HG02938 (cell line): ENCODE measurements at regions not wholly inside any gene's neighbourhood (a gene's known extent, or its start where the extent isn't known, plus 50 kb on each side); places are given as distances from the start of the nearest gene placed in this dataset.

Source experiments
- ATAC-seq: cut with Tn5 transposase; IDR thresholded peaks from one replicate; pipeline ENCODE4 v1.9.1; 2021; ENCODE audit warnings: mild to moderate bottlenecking, moderate library complexity; ENCODE audit not compliant: unreplicated experiment

GRCh38 chr5:6868171-6868570 is 154.9 kb downstream of the TENT4A start:
- ATAC-seq: no peak

GRCh38 chr5:6868575-6869215 is 155.5 kb downstream of the TENT4A start:
- ATAC-seq: no peak

GRCh38 chr5:6869677-6870076 is 156.4 kb downstream of the TENT4A start:
- no peak for ATAC-seq

DNA sequence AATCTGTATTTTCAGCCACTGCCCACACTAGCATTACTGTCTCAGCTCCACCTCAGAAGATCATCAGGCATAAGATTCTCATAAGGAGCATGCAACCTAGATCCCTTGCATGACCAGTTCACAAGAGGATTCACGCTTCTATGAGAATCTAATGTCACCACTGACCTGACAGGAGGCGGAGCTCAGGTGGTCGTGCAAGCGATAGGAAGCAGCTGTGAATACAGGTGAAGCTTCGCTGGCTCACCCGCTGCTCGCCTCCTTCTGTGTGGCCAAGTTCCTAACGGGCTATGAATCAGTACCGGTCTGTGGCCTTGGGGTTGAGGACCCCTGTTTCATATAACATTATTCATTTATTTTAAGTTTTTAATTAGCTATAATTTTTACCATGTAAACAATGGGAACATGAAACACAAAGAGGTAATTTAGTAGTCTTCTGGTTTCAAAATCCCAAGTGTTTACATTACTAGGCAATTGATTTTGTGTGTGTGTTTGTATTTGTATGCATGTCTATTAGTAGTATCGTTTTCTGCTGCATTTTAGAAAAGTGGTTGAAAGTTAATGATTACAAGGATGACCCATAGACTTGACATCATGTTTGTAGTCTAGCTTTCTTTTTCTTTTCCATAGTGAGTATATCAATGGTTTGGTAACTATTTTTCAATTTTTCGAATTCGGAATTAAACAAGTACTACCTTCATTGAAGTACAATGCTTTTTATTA is 159.4 kb downstream of the TENT4A start:
- ATAC-seq: no peak

DNA sequence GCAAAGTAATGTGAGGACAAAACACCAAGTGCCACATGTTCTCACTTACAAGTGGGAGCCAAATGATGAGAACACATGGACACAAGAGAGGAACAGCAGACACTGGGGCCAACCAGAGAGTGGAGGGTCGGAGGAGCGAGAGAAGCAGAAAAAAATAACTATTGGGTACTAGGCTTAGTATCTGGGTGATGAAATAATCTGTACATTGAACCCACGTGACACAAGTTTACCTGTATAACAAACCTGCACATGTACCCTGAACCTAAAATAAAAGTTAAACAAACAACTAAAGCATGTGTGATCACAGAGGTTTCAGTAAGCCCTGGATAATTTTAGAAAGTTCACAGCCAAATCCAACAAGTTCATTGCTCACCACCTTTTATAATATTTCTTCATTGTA is 160.1 kb downstream of the TENT4A start:
- no peak for ATAC-seq

GRCh38 chr5:6875376-6875775 is 162.1 kb downstream of the TENT4A start:
- ATAC-seq: no peak

DNA sequence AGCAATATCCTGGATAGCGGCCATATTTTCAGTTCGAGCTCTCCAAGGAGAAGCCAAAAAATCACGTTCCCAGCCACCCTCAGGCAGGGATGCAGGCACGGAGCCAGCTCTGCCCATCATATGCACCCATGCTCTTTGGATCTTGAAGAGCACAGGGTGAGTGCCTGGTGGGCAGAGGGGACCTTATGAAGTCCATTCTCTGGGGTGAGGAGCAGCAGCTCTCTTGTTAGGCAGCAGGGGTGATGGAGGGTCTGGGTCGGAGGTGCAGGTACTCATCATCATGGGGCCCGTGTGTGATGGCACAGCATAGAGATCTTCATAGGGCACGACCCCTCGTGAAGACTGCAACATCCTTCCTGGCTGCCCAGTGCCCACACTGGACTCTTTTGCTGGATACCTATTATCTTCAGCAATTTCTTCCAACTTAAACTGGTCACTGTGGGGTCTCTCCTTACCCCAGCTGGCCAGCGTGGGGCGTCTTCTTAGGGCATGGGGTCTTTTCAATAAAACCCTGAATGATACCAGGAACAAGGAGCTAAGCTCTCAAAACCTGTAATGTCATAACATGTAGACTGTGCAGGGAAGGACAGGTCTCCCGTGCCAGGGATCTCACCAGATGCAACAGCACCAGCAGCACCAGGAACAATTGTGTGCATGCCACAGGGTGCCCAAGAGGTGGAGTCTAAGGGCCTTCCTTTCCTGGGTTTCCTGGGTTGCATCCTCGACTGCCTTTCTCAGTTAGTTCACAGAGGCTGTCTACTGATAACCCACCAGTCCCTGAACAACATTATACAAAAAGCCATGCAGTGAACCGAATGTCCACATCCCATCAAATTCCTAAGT is 165.0 kb downstream of the TENT4A start:
- no peak for ATAC-seq

DNA sequence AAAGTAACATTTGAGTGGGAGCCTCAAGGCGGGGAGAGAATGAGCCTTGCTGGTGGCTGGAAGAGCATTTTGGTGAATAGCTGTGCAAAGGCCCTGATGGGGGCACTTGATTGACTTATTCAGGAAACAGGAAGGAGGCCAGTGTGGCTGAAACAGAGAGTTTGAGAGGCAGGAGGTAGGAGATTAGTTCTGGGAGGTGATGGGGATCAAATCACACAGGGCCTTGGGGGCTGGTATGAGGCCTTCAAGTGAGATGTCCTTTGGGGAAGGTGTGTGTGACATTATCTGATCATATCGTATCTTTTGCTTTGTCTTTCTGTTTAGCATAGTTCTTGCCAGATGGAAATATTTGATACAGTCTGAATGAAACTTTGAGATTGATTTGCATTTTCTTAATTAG is 172.3 kb downstream of the TENT4A start:
- ATAC-seq: no peak

DNA sequence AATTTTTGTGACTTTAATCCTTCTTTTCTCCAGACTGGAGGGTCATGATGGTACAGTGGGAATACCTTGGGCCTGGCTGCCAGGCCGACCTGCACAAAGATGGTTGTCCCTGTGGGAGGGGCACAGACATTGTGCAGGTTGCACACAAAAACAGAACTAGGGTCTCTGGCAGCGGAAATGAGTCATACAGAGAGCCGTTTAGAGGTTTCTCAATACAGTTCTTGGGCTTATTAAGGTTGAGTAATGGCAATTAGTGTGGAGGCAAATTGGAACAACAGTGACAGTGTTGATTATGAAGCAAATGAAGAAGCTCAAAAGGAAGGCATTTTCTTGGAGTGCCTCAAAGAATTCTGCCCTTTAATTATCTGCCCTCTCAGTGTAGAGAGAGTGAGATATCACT is 173.6 kb downstream of the TENT4A start:
- ATAC-seq: no peak

GRCh38 chr5:6889030-6889429 is 175.8 kb downstream of the TENT4A start:
- no peak for ATAC-seq

- ATAC-seq: no peak
Measured at GRCh38 chr5:6899221-6899620, 186.0 kb downstream of the TENT4A start.

GRCh38 chr5:6900247-6901227 is 187.3 kb downstream of the TENT4A start:
- no peak for ATAC-seq

DNA sequence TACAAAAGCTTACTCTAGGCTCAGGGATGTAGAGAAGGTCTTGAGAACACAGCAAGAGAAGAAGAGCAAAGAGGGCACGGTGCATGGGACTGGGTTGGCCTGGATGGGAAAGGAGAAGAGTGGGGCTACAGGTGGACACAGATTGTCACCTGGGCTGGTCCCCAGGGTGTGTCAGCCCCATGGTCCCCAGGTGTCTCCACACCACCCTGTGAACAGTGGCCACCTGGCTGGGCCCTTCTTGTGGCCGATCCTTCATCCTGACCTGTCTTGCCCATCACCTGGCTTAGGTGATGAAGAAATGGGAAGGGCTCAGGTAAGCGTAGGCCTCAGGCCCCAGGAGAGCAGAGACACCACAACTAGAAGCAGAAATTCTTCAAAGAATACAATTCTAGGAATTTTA is 188.9 kb downstream of the TENT4A start:
- no peak for ATAC-seq

DNA sequence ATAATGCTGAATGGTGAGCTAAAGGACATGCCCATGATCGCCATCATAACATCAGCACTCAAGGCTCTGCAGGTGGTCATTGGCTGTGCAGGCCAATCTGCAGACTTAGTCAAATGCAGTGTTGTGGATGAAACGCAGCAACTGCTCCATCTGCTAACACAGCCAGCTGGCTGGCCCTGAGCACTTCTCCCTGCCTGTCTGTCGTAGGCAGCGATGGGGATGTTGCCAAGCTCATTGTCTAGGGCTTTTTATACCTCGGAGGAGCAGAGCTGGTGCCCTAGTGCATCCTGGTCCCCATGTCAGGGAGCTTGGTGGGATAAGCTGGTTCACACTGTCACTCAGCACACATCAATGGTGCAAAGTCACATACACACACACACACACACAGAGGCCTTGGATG is 189.4 kb downstream of the TENT4A start:
- no peak for ATAC-seq

DNA sequence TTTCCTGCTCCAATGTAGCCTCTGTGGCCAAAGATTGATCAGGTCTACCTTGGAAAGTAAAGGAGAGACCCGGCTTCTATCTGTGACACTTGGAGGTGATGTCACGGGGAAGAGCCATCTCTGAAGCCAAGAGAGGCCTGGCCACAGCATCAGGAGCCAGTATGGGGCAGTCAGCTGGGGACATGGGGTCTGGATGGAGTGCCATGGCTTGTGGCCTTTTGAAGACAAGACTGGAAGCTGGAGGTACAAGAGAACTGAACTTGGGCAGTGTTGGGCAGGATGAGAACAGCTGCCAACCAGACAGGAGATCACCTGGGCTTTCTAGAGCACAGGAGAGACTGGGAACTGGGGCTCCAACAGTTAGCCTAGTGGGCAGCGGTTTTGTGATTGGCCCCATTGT is 190.7 kb downstream of the TENT4A start:
- no peak for ATAC-seq

- no peak for ATAC-seq
Measured at GRCh38 chr5:6904860-6905259, 191.6 kb downstream of the TENT4A start.

GRCh38 chr5:6905423-6905822 is 192.2 kb downstream of the TENT4A start:
- no peak for ATAC-seq

- ATAC-seq: no peak
Measured at GRCh38 chr5:6905883-6906282, 192.7 kb downstream of the TENT4A start.

- ATAC-seq: no peak
Measured at GRCh38 chr5:6907320-6907918, 194.2 kb downstream of the TENT4A start.

- no peak for ATAC-seq
Measured at GRCh38 chr5:6909901-6910300, 196.7 kb downstream of the TENT4A start.
